ENCODE measurements at regions not wholly inside any gene's neighbourhood (a gene's known extent, or its start where the extent isn't known, plus 50 kb on each side); places are given as distances from the start of the nearest gene placed in this dataset.

DNA sequence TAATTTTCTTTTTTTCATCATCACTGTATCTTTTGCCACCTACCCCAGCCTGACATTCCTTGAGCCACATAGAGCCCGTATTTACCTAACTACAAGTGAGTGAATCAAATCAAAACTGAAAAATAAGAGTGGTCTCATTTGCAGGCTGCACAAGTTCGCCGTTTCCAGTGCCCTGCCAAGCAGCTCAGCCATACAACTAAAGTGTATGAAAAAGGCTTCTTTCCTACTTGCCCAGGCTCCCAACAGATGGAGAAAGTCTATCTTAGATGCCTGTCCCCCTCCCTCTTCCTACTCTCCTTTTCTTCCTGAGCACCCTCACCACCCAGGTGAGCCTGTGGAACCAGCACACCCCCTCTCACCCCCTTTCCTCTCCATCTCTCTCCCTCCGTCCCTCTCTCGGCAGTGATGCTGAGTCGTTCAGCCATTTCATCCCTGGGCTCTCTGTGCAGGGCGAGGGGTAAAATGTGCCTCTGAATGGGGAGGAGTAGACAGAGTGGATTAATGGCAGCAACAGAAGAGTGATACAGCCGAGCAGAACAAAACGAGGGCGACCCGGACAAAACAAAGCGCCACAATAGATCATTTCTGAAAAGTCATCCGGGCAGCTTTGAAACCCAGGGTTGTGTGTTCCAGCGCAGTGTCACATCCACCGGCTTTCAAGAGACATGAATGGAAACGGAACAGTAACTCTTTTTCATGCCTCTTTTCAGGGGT lies 65.0 kb upstream of the POU3F3 start:
- no peak overlapping the region for H2AFZ ChIP-seq (ENCODE audit: insufficient read depth, low read depth, low read length, poor library complexity, severe bottlenecking)
- H3K4me3 Mint-ChIP-seq, result peak overlapping the region in 1 of 2 donors; percentile 9
- peaks cover 6 to 8% (median 8%) of the 10 kb centered on the region in 3 donors for H3K27me3 Mint-ChIP-seq (ENCODE audit: low read depth in 3 of 3)
- no peak overlapping the region for H3K9ac ChIP-seq (ENCODE audit: insufficient read depth, low read length, poor library complexity, severe bottlenecking)
- H3K27me3 ChIP-seq (ENCODE audit: control insufficient read depth in 2 of 2, insufficient read depth in 2 of 2, low read length in 2 of 2), result no peaks in the 10 kb centered on the region
- no peak overlapping the region for H3K4me3 ChIP-seq (replicated peaks in 1 of 3; ENCODE audit: low read depth in 2 of 3, low read length in 3 of 3)
- H4K20me1 ChIP-seq (ENCODE audit: insufficient read depth, low read length), result no peaks in the 10 kb centered on the region
- no peaks in the 10 kb centered on the region for H3K36me3 ChIP-seq (replicated peaks in 1 of 2; ENCODE audit: control insufficient read depth in 1 of 2, insufficient read depth in 2 of 2, low read length in 2 of 2)
- DNase-seq, result no peak
- peaks cover 28% of the 10 kb centered on the region for H3K4me1 Mint-ChIP-seq
- H3K36me3 Mint-ChIP-seq, result no peaks in the 10 kb centered on the region
- H3K27ac ChIP-seq (ENCODE audit: low read depth in 1 of 2, low read length in 2 of 2), result no peak overlapping the region
- intact Hi-C loops (cut with micrococcal nuclease), result no loop called here
- H3K4me2 ChIP-seq (replicated peaks; ENCODE audit: extremely low read depth, low read length, poor library complexity, severe bottlenecking), result no peak overlapping the region
- TF ChIP-seq, protein P1, sequence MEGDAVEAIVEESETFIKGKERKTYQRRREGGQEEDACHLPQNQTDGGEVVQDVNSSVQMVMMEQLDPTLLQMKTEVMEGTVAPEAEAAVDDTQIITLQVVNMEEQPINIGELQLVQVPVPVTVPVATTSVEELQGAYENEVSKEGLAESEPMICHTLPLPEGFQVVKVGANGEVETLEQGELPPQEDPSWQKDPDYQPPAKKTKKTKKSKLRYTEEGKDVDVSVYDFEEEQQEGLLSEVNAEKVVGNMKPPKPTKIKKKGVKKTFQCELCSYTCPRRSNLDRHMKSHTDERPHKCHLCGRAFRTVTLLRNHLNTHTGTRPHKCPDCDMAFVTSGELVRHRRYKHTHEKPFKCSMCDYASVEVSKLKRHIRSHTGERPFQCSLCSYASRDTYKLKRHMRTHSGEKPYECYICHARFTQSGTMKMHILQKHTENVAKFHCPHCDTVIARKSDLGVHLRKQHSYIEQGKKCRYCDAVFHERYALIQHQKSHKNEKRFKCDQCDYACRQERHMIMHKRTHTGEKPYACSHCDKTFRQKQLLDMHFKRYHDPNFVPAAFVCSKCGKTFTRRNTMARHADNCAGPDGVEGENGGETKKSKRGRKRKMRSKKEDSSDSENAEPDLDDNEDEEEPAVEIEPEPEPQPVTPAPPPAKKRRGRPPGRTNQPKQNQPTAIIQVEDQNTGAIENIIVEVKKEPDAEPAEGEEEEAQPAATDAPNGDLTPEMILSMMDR (IDR thresholded peaks at IDR 0.05), result no peak
- no peaks in the 10 kb centered on the region for H3K79me2 ChIP-seq (ENCODE audit: insufficient read depth, low read length)
- H3K9me3 ChIP-seq (replicated peaks in 1 of 2; ENCODE audit: control insufficient read depth in 1 of 2, insufficient read depth in 1 of 2, low read length in 2 of 2), result no peaks in the 10 kb centered on the region
- WGBS (ENCODE audit: insufficient coverage), result 95% methylated on average over 12 of the region's 16 CpGs
- no peak overlapping the region for H3K27ac Mint-ChIP-seq
- peaks cover 19 to 23% of the 10 kb centered on the region in 2 donors for H3K4me1 ChIP-seq (ENCODE audit: control insufficient read depth in 1 of 2, insufficient read depth in 2 of 2, low read length in 2 of 2)
- no peaks in the 10 kb centered on the region for H3K9me3 Mint-ChIP-seq

DNA sequence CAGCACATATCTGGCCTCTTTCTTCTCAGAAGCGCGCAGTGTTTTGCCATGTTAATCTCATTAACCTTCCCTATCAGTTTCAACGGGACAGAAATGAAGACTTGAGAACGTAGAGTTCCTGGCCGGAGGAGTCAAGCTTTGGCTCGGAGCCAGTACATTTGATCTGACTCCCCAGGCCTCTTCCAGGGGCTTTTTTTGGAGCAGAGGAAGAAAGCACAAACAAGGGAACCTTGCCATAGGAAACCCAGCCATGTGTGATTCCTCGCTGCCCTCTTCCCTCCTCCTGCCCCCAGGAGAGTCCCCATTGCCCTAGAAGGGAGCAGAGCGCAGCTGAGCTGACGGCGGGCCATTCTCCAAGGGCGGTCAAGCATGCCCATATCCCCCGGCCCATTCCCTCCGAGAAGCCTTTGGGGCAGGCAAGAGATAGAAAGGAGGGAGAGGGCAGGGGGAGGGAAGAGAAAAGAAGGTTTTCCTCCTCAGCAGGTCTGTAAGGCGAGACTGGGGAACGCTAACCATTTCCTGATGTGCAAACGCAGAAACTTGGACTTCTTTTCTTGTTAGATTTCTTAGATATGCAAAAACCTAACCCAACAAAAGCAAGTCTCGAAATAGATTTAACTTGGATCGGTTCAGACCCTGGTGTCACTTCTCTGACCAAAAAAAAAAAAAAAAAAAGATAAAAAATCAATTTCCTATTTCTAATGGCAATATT lies 63.7 kb upstream of the POU3F3 start:
- intact Hi-C loops (cut with micrococcal nuclease), result no loop called here
- Histone ChIP-seq H3K4me3 (replicated peaks in 1 of 3; ENCODE audit: low read depth in 2 of 3, low read length in 3 of 3) (no peak overlapping the region), H3K36me3 (replicated peaks in 1 of 2; ENCODE audit: control insufficient read depth in 1 of 2, insufficient read depth in 2 of 2, low read length in 2 of 2) (no peaks in the 10 kb centered on the region), H3K9me3 (replicated peaks in 1 of 2; ENCODE audit: control insufficient read depth in 1 of 2, insufficient read depth in 1 of 2, low read length in 2 of 2) (no peaks in the 10 kb centered on the region), H3K9ac (ENCODE audit: insufficient read depth, low read length, poor library complexity, severe bottlenecking) (no peak overlapping the region), H3K27me3 (ENCODE audit: control insufficient read depth in 2 of 2, insufficient read depth in 2 of 2, low read length in 2 of 2) (no peaks in the 10 kb centered on the region), H3K4me1 (ENCODE audit: control insufficient read depth in 1 of 2, insufficient read depth in 2 of 2, low read length in 2 of 2) (peaks cover 25 to 28% of the 10 kb centered on the region in 2 donors), H2AFZ (ENCODE audit: insufficient read depth, low read depth, low read length, poor library complexity, severe bottlenecking) (no peak overlapping the region), H4K20me1 (ENCODE audit: insufficient read depth, low read length) (no peaks in the 10 kb centered on the region), H3K79me2 (ENCODE audit: insufficient read depth, low read length) (no peaks in the 10 kb centered on the region), H3K4me2 (replicated peaks; ENCODE audit: extremely low read depth, low read length, poor library complexity, severe bottlenecking) (no peak overlapping the region), H3K27ac (ENCODE audit: low read depth in 1 of 2, low read length in 2 of 2) (no peak overlapping the region)
- Mint-ChIP-seq H3K27ac (no peak overlapping the region), H3K36me3 (no peaks in the 10 kb centered on the region), H3K9me3 (no peaks in the 10 kb centered on the region), H3K27me3 (ENCODE audit: low read depth in 3 of 3) (peaks cover 6 to 8% (median 8%) of the 10 kb centered on the region in 3 donors), H3K4me3 (no peak overlapping the region), H3K4me1 (peaks cover 34% of the 10 kb centered on the region)
- DNase-seq, result no peak
- TF ChIP-seq, protein P1 (IDR thresholded peaks at IDR 0.05), result no peak
- WGBS (ENCODE audit: insufficient coverage), result 84% methylated on average over 9 of the region's 18 CpGs
